OCI-LY3 (cell line): ENCODE measurements at regions not wholly inside any gene's neighbourhood (a gene's known extent, or its start where the extent isn't known, plus 50 kb on each side); places are given as distances from the start of the nearest gene placed in this dataset.

Experiments
- H2AFZ ChIP-seq: fragments of 200-600, 300-600 bp; shearing (Covaris generic); 2 replicates; pipeline ENCODE4 v1.6.0; 2014; ENCODE audit warnings: antibody characterized with exemption, low read depth, low read length
- H3K27ac ChIP-seq: fragments of 200-600, 300-600 bp; sonication (generic); 2 replicates; pipeline ENCODE4 v1.5.1; 2014; ENCODE audit warnings: mild to moderate bottlenecking, low read length, moderate library complexity, mixed read lengths
- H3K27me3 ChIP-seq: fragments of 200-600, 300-600 bp; sonication (generic); 2 replicates; pipeline ENCODE4 v1.6.1; 2014; ENCODE audit warnings: low read depth, low read length, mixed read lengths
- H3K36me3 ChIP-seq: fragments of 200-600, 300-600 bp; sonication (generic); replicated peaks from 2 replicates; pipeline ENCODE3; 2014; ENCODE audit warnings: low read depth, low read length, mixed read lengths
- H3K4me1 ChIP-seq: fragments of 300-600, 200-600 bp; sonication (generic); 2 replicates; pipeline ENCODE4 v1.6.1; 2014; ENCODE audit warnings: low read length, mixed read lengths
- H3K4me2 ChIP-seq: fragments of 200-600, 300-600 bp; sonication (generic); 2 replicates; pipeline ENCODE4 v1.6.1; 2014; ENCODE audit warnings: low read length, mixed read lengths
- H3K4me3 ChIP-seq: fragments of 300-600, 200-600 bp; sonication (generic); 2 replicates; pipeline ENCODE4 v1.5.1; 2014; ENCODE audit warnings: antibody characterized with exemption, mild to moderate bottlenecking, low read length, moderate library complexity
- H3K79me2 ChIP-seq: fragments of 300-600, 200-600 bp; shearing (Covaris generic); 2 replicates; pipeline ENCODE4 v1.6.1; 2014; ENCODE audit warnings: mild to moderate bottlenecking, low read length, mixed read lengths
- H3K9ac ChIP-seq: fragments of 300-600, 200-600 bp; shearing (Covaris generic); 2 replicates; pipeline ENCODE4 v1.6.0; 2014; ENCODE audit warnings: mild to moderate bottlenecking, low read length, moderate library complexity
- H3K9me3 ChIP-seq: fragments of 200-600, 300-600 bp; shearing (Covaris generic); 2 replicates; pipeline ENCODE4 v1.6.1; 2014; ENCODE audit warnings: low read length, mixed read lengths; ENCODE audit not compliant: insufficient read depth
- H4K20me1 ChIP-seq: fragments of 200-600, 300-600 bp; sonication (generic); 2 replicates; pipeline ENCODE4 v1.6.1; 2016; ENCODE audit warnings: low read length, mixed read lengths; ENCODE audit not compliant: insufficient read depth
- CTCF ChIP-seq: fragments of 200-600, 300-600 bp; sonication (generic); IDR thresholded peaks from 2 replicates; pipeline ENCODE4 v1.5.1; 2014; ENCODE audit warnings: antibody characterized with exemption, low read length, low read depth
- EZH2phosphoT487 ChIP-seq: fragments of 200-600 bp; shearing (Covaris generic); IDR thresholded peaks from 2 replicates; pipeline ENCODE4 v1.6.1; 2018; ENCODE audit warnings: antibody characterized with exemption, mixed run types, low read depth

- Histone ChIP-seq H4K20me1 (no peaks in the 10 kb centered on the region), H3K27ac (no peak overlapping the region), H3K4me2 (no peak overlapping the region), H3K9ac (no peak overlapping the region), H3K9me3 (peaks cover 2% of the 10 kb centered on the region; the same call in 1 of the 2 replicates), H3K79me2 (no peaks in the 10 kb centered on the region), H3K4me3 (no peak overlapping the region), H3K4me1 (no peaks in the 10 kb centered on the region), H3K36me3 (no peaks in the 10 kb centered on the region), H3K27me3 (no peaks in the 10 kb centered on the region), H2AFZ (no peak overlapping the region)
- TF ChIP-seq EZH2phosphoT487: no peak
- no peak for TF ChIP-seq CTCF
These were observed 234.5 kb downstream of the SNAPC1 start for GRCh38 chr14:61996753-61997152.

GRCh38 chr14:61997161-61997560 is 234.9 kb downstream of the SNAPC1 start:
- H3K27ac ChIP-seq: no peak overlapping the region
- no peak overlapping the region for H3K4me2 ChIP-seq
- H3K27me3 ChIP-seq: no peaks in the 10 kb centered on the region

GRCh38 chr14:62001963-62002362 is 239.7 kb downstream of the SNAPC1 start:
- H3K9me3 ChIP-seq: peaks cover 17% of the 10 kb centered on the region
- H3K36me3 ChIP-seq: peaks cover 12% of the 10 kb centered on the region
- TF ChIP-seq CTCF (no peak), EZH2phosphoT487 (no peak)
- no peaks in the 10 kb centered on the region for H4K20me1 ChIP-seq
- no peaks in the 10 kb centered on the region for H3K79me2 ChIP-seq
- H3K27ac ChIP-seq: no peak overlapping the region
- no peak overlapping the region for H3K9ac ChIP-seq
- H3K4me1 ChIP-seq: peaks cover 8% of the 10 kb centered on the region; the same call in 1 of the 2 replicates
- no peak overlapping the region for H2AFZ ChIP-seq
- H3K4me2 ChIP-seq: no peak overlapping the region
- H3K27me3 ChIP-seq: no peaks in the 10 kb centered on the region
- no peak overlapping the region for H3K4me3 ChIP-seq

More at GRCh38 chr14:61997161-61997560, 234.9 kb downstream of the SNAPC1 start:
- H4K20me1 ChIP-seq: no peaks in the 10 kb centered on the region
- H3K4me1 ChIP-seq: no peaks in the 10 kb centered on the region
- H3K4me3 ChIP-seq: no peak overlapping the region
- no peak overlapping the region for H2AFZ ChIP-seq
- no peaks in the 10 kb centered on the region for H3K79me2 ChIP-seq
- TF ChIP-seq EZH2phosphoT487 (no peak), CTCF (no peak)
- no peak overlapping the region for H3K9ac ChIP-seq
- H3K9me3 ChIP-seq: peaks cover 6% of the 10 kb centered on the region; the same call in 1 of the 2 replicates
- H3K36me3 ChIP-seq: peaks cover under 1% of the 10 kb centered on the region

GRCh38 chr14:62002642-62003041 is 240.4 kb downstream of the SNAPC1 start:
- Histone ChIP-seq H4K20me1 (no peaks in the 10 kb centered on the region), H3K27me3 (no peaks in the 10 kb centered on the region), H3K27ac (peak overlapping the region; percentile 13; the same call in 1 of the 2 replicates), H3K4me3 (no peak overlapping the region), H2AFZ (no peak overlapping the region), H3K9me3 (peaks cover 17% of the 10 kb centered on the region), H3K36me3 (peaks cover 12% of the 10 kb centered on the region), H3K4me2 (no peak overlapping the region), H3K79me2 (no peaks in the 10 kb centered on the region), H3K4me1 (peaks cover 8% of the 10 kb centered on the region; the same call in 1 of the 2 replicates), H3K9ac (no peak overlapping the region)
- TF ChIP-seq EZH2phosphoT487 (no peak), CTCF (no peak)
